GM23338 (cell line): ENCODE measurements at regions not wholly inside any gene's neighbourhood (a gene's known extent, or its start where the extent isn't known, plus 50 kb on each side); places are given as distances from the start of the nearest gene placed in this dataset.

ENCODE experiments used
- ATAC-seq: fragments of 200-7000 bp; cut with Tn5 transposase; 3 replicates; pipeline ENCODE4 v1.9.1; 2020
- DNase-seq: peaks from one replicate; pipeline ENCODE4 v3.0.0-alpha.2; 2015; ENCODE audit warnings: low spot score
- H2AFZ ChIP-seq: fragments of 200-600 bp; sonication (generic); 2 replicates; pipeline ENCODE4 v1.8.0; 2016; ENCODE audit warnings: antibody characterized with exemption, mild to moderate bottlenecking, moderate library complexity
- H3F3A ChIP-seq: fragments of 200-600 bp; sonication (generic); replicated peaks from 2 replicates; pipeline ENCODE4 v1.8.0; 2017; ENCODE audit warnings: antibody characterized with exemption, mixed run types, low read depth
- H3K27ac ChIP-seq: fragments of 200-600 bp; sonication (generic); 2 replicates; pipeline ENCODE4 v1.6.1; 2016; ENCODE audit warnings: low read depth
- H3K27me3 ChIP-seq: fragments of 200-600 bp; sonication (generic); 2 replicates; pipeline ENCODE4 v1.8.0; 2016; ENCODE audit warnings: mild to moderate bottlenecking, mixed run types, moderate library complexity; ENCODE audit not compliant: insufficient read depth
- H3K36me3 ChIP-seq: fragments of 200-600 bp; sonication (generic); 2 replicates; pipeline ENCODE4 v1.8.0; 2016; ENCODE audit warnings: mild to moderate bottlenecking; ENCODE audit not compliant: insufficient read depth
- H3K4me1 ChIP-seq: fragments of 200-600 bp; sonication (generic); 2 replicates; pipeline ENCODE4 v1.8.0; 2016; ENCODE audit warnings: mild to moderate bottlenecking, moderate library complexity; ENCODE audit not compliant: insufficient read depth
- H3K4me2 ChIP-seq: fragments of 200-600 bp; sonication (generic); 2 replicates; pipeline ENCODE4 v1.7.1; 2017; ENCODE audit warnings: mixed run types
- H3K4me3 ChIP-seq: fragments of 200-600 bp; sonication (generic); 2 replicates; pipeline ENCODE4 v1.6.1; 2016; ENCODE audit warnings: mixed run types
- H3K79me2 ChIP-seq: fragments of 200-600 bp; sonication (generic); replicated peaks from 2 replicates; pipeline ENCODE4 v1.8.0; 2017; ENCODE audit warnings: mild to moderate bottlenecking; ENCODE audit not compliant: insufficient read depth
- H3K9me2 ChIP-seq: fragments of 200-600 bp; sonication (generic); 2 replicates; pipeline ENCODE4 v1.8.0; 2017; ENCODE audit not compliant: insufficient read depth
- H4K20me1 ChIP-seq: fragments of 200-600 bp; sonication (generic); replicated peaks from 2 replicates; pipeline ENCODE4 v1.8.0; 2017; ENCODE audit warnings: mild to moderate bottlenecking; ENCODE audit not compliant: insufficient read depth
- H3K27ac Mint-ChIP-seq: 2 replicates; pipeline ENCODE4 v1.8.0; 2020; ENCODE audit warnings: inconsistent platforms, mild to moderate bottlenecking, moderate library complexity, mixed read lengths
- H3K27me3 Mint-ChIP-seq: 3 replicates; pipeline ENCODE4 v1.8.0; 2022; ENCODE audit warnings: low read depth, mild to moderate bottlenecking, moderate library complexity, mixed read lengths, inconsistent platforms; ENCODE audit not compliant: insufficient read depth, poor library complexity
- H3K36me3 Mint-ChIP-seq: 3 replicates; pipeline ENCODE4 v1.8.0; 2021; ENCODE audit warnings: low read depth, mild to moderate bottlenecking, inconsistent platforms, moderate library complexity, mixed read lengths
- H3K4me1 Mint-ChIP-seq: 3 replicates; pipeline ENCODE4 v1.8.0; 2020; ENCODE audit warnings: mild to moderate bottlenecking, inconsistent platforms, mixed read lengths
- H3K4me3 Mint-ChIP-seq: 3 replicates; pipeline ENCODE4 v1.8.0; 2021; ENCODE audit warnings: moderate library complexity, mild to moderate bottlenecking, inconsistent platforms, mixed read lengths
- H3K9me3 Mint-ChIP-seq: 3 replicates; pipeline ENCODE4 v1.8.0; 2020; ENCODE audit warnings: moderate library complexity, mild to moderate bottlenecking, inconsistent platforms, mixed read lengths
- EZH2phosphoT487 ChIP-seq: fragments of 200-600 bp; sonication (generic); IDR thresholded peaks from one replicate; pipeline ENCODE4 v1.8.1; 2018; ENCODE audit warnings: antibody characterized with exemption; ENCODE audit not compliant: unreplicated experiment
- JUNB ChIP-seq: IDR thresholded peaks from one replicate; pipeline ENCODE4 v1.6.1; 2016; ENCODE audit warnings: antibody characterized with exemption; ENCODE audit not compliant: unreplicated experiment
- ZNF331 ChIP-seq: fragments of 250-450 bp; sonication (Bioruptor Pico); IDR thresholded peaks from 2 replicates; pipeline ENCODE4 v1.5.0; 2020; ENCODE audit warnings: low read depth, mild to moderate bottlenecking, moderate library complexity
- TF ChIP-seq, protein P1 (sequence below): IDR thresholded peaks from 2 replicates; pipeline ENCODE4 v1.6.1; 2016; ENCODE audit warnings: antibody characterized with exemption
- TF ChIP-seq, protein P2 (sequence below): fragments of 250-450 bp; sonication (Bioruptor Pico); IDR thresholded peaks from 2 replicates; pipeline ENCODE4 v1.5.0; 2020; ENCODE audit warnings: mild to moderate bottlenecking, moderate library complexity

DNA sequence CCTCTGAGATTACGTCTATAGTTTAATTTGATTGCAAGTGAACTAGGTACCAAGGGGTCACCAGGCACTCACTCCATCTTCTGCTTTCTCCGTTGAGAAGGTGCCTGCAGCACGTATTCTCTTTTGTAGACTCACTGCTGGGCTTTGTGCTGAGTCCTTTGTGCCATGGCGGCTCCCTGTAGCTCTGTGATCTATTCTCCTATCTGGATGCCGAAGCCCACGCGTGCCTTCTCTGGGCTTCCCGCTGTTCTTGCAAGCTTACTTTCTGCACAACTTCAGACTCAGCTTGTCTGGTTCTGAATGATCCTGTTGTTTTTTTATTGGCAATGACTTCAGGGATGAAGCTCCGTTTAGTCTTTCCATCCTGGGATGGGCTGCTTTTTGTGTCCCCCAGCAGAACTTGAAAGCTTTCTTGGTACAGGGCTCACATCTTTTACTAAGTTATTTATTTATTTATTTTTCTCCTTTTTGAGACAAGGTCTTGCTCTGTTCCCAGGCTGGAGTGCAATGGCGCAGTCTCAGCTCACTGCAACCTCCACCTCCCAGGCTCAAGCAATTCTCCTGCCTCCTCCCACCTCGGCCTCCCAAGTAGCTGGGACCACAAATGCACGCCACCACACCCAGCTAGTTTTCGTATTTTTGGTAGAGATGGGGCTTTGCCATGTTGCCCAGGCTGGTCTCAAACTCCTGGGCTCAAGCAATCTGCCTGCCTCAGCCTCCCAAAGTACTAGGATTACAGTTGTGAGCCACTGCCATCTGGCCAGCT is 100.9 kb upstream of the NKX1-1 start (continued):
- TF ChIP-seq, protein P1, sequence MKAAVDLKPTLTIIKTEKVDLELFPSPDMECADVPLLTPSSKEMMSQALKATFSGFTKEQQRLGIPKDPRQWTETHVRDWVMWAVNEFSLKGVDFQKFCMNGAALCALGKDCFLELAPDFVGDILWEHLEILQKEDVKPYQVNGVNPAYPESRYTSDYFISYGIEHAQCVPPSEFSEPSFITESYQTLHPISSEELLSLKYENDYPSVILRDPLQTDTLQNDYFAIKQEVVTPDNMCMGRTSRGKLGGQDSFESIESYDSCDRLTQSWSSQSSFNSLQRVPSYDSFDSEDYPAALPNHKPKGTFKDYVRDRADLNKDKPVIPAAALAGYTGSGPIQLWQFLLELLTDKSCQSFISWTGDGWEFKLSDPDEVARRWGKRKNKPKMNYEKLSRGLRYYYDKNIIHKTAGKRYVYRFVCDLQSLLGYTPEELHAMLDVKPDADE = no peak
- TF ChIP-seq, protein P2, sequence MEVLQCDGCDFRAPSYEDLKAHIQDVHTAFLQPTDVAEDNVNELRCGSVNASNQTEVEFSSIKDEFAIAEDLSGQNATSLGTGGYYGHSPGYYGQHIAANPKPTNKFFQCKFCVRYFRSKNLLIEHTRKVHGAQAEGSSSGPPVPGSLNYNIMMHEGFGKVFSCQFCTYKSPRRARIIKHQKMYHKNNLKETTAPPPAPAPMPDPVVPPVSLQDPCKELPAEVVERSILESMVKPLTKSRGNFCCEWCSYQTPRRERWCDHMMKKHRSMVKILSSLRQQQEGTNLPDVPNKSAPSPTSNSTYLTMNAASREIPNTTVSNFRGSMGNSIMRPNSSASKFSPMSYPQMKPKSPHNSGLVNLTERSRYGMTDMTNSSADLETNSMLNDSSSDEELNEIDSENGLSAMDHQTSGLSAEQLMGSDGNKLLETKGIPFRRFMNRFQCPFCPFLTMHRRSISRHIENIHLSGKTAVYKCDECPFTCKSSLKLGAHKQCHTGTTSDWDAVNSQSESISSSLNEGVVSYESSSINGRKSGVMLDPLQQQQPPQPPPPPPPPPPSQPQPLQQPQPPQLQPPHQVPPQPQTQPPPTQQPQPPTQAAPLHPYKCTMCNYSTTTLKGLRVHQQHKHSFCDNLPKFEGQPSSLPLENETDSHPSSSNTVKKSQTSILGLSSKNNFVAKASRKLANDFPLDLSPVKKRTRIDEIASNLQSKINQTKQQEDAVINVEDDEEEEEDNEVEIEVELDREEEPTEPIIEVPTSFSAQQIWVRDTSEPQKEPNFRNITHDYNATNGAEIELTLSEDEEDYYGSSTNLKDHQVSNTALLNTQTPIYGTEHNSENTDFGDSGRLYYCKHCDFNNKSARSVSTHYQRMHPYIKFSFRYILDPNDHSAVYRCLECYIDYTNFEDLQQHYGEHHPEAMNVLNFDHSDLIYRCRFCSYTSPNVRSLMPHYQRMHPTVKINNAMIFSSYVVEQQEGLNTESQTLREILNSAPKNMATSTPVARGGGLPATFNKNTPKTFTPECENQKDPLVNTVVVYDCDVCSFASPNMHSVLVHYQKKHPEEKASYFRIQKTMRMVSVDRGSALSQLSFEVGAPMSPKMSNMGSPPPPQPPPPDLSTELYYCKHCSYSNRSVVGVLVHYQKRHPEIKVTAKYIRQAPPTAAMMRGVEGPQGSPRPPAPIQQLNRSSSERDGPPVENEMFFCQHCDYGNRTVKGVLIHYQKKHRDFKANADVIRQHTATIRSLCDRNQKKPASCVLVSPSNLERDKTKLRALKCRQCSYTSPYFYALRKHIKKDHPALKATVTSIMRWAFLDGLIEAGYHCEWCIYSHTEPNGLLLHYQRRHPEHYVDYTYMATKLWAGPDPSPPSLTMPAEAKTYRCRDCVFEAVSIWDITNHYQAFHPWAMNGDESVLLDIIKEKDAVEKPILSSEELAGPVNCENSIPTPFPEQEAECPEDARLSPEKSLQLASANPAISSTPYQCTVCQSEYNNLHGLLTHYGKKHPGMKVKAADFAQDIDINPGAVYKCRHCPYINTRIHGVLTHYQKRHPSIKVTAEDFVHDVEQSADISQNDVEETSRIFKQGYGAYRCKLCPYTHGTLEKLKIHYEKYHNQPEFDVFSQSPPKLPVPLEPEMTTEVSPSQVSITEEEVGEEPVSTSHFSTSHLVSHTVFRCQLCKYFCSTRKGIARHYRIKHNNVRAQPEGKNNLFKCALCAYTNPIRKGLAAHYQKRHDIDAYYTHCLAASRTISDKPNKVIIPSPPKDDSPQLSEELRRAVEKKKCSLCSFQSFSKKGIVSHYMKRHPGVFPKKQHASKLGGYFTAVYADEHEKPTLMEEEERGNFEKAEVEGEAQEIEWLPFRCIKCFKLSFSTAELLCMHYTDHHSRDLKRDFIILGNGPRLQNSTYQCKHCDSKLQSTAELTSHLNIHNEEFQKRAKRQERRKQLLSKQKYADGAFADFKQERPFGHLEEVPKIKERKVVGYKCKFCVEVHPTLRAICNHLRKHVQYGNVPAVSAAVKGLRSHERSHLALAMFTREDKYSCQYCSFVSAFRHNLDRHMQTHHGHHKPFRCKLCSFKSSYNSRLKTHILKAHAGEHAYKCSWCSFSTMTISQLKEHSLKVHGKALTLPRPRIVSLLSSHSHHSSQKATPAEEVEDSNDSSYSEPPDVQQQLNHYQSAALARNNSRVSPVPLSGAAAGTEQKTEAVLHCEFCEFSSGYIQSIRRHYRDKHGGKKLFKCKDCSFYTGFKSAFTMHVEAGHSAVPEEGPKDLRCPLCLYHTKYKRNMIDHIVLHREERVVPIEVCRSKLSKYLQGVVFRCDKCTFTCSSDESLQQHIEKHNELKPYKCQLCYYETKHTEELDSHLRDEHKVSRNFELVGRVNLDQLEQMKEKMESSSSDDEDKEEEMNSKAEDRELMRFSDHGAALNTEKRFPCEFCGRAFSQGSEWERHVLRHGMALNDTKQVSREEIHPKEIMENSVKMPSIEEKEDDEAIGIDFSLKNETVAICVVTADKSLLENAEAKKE = no peak

DNA sequence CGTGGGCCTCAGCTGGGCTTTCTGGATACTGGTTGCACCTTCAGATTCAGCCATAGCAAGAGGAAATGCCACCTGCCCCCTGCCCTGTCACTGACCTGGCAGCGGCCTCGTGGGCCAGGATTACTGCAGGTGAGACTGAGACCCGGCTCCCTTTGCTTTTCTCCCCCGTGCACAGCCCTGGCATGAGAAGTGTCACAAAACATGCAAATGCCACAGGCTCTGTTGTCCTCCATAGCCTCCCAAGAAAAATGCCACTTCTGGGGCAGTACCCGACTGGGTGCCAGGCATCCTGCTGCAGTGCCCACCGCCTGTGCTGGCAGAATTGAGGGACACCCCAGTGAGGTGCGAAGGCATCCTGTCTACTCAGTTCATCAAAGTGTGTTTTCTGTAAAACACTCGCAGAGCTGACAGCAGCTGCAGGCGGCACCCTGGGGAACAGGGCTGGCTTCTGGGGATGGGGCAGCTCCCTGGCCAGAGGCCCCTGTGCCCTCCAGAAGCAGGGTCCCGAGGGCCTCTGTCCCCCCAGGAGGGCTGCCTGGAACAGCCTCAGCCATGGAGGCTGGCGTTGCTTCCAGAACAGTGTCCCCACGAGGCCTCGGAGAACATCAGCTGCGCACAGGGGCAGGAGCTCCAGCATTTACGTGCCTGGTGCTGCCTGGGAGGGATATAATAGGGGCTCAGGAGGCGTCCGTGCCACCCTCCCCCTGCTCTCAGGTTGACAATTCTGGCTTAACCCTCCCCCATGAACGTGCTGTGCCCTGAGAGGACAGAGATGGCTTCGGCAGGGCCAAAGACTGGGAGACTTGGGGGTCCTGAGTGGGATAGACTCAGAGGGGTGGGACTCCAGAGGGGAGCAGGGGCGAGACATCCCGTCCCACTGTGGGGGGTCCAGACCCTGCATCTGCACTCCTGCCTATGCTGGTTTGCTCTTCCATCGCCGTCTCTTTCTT is 99.5 kb upstream of the NKX1-1 start:
- no peaks in the 10 kb centered on the region for H3K27me3 ChIP-seq
- no peaks in the 10 kb centered on the region for H4K20me1 ChIP-seq
- H3K4me2 ChIP-seq = no peak overlapping the region
- no peaks in the 10 kb centered on the region for H3K4me1 ChIP-seq
- H3K36me3 ChIP-seq = no peaks in the 10 kb centered on the region
- H2AFZ ChIP-seq = no peak overlapping the region
- no peak for ATAC-seq
- Mint-ChIP-seq H3K9me3 (no peaks in the 10 kb centered on the region), H3K4me3 (no peak overlapping the region), H3K27me3 (peaks cover 12% of the 10 kb centered on the region), H3K36me3 (no peaks in the 10 kb centered on the region), H3K4me1 (peaks cover 7% of the 10 kb centered on the region), H3K27ac (no peak overlapping the region)
- no peak overlapping the region for H3K4me3 ChIP-seq
- no peaks in the 10 kb centered on the region for H3K79me2 ChIP-seq
- H3K27ac ChIP-seq = no peak overlapping the region
- H3K9me2 ChIP-seq = no peaks in the 10 kb centered on the region
- no peaks in the 10 kb centered on the region for H3F3A ChIP-seq
- no peak for DNase-seq
- TF ChIP-seq EZH2phosphoT487 (no peak), JUNB (no peak), ZNF331 (CRISPR knock-in tag) (no peak)
- TF ChIP-seq, protein P2 = no peak
